Activated CD4-positive, alpha-beta T cell treated with anti-CD3 and anti-CD28 coated beads for 36 hours (primary cell): ENCODE measurements at regions not wholly inside any gene's neighbourhood (a gene's known extent, or its start where the extent isn't known, plus 50 kb on each side); places are given as distances from the start of the nearest gene placed in this dataset.
"Not testable (repeated sequence)": the region's sequence is repeated elsewhere in the genome, so short reads cannot be mapped to it uniquely, and the experiment has no call there.

ENCODE experiments used
- ATAC-seq: fragments of 200-7000 bp; cut with Tn5 transposase; one replicate; pipeline ENCODE4 v1.10.0; 2021; ENCODE audit warnings: mild to moderate bottlenecking, moderate library complexity
- CTCF ChIA-PET: fragments of 350-600 bp; sonication (Branson Sonifier 250); formaldehyde crosslinking; loops from one replicate; lab custom pipeline; 2021; ENCODE audit warnings: antibody characterized with exemption; lab: Charles Lee
- POLR2A ChIA-PET: fragments of 350-600 bp; sonication (Branson Sonifier 250); formaldehyde crosslinking; loops from one replicate; lab custom pipeline; 2021; ENCODE audit warnings: antibody characterized with exemption, inconsistent platforms; lab: Charles Lee
- DNase-seq: peaks from one replicate; pipeline ENCODE4 v3.0.0-alpha.2; 2020
- H3K27ac Mint-ChIP-seq: one replicate; pipeline ENCODE4 v1.8.0; 2021; ENCODE audit warnings: mixed read lengths
- H3K27me3 Mint-ChIP-seq: one replicate; pipeline ENCODE4 v1.8.0; 2021; ENCODE audit warnings: mixed read lengths
- H3K36me3 Mint-ChIP-seq: one replicate; pipeline ENCODE4 v1.8.0; 2021; ENCODE audit warnings: low read depth, mixed read lengths
- H3K4me1 Mint-ChIP-seq: one replicate; pipeline ENCODE4 v1.8.0; 2021; ENCODE audit warnings: mixed read lengths
- H3K4me3 Mint-ChIP-seq: one replicate; pipeline ENCODE4 v1.8.0; 2021; ENCODE audit warnings: mild to moderate bottlenecking, moderate library complexity, mixed read lengths
- H3K9me3 Mint-ChIP-seq: one replicate; pipeline ENCODE4 v1.8.0; 2021; ENCODE audit warnings: low read depth, mixed read lengths
- intact Hi-C, 2 experiments: fragments of 100-400 bp; cut with DNase I in 1 of 2; cut with micrococcal nuclease in 1 of 2; formaldehyde crosslinking; loops; one replicate each; pipeline versions ENCODE4 v1.14.2 to v1.15.1; 2022 to 2024; cut with DNase I, micrococcal nuclease

DNA sequence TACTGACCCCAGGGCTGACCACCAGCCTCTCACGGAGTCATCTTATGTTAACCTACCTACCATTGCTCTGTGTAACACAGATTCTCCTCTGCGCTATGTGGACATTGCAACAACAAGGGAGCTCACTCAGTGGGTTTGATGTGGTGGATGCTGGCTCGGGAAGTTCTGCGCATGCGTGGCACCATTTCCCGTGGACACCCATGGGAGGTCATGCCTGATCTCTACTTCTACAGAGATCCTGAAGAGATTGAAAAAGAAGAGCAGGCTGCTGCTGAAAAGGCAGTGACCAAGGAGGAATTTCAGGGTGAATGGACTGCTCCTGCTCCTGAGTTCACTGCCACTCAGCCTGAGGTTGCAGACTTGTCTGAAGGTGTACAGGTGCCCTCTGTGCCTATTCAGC is 102.4 kb upstream of the DUSP21 start:
- H3K4me1 Mint-ChIP-seq, H3K27me3 Mint-ChIP-seq, H3K4me3 Mint-ChIP-seq, POLR2A ChIA-PET, H3K27ac Mint-ChIP-seq, H3K9me3 Mint-ChIP-seq, intact Hi-C loops, H3K36me3 Mint-ChIP-seq, CTCF ChIA-PET, ATAC-seq, DNase-seq: not testable (repeated sequence)

- no peak overlapping the region for H3K27ac Mint-ChIP-seq
- no peaks in the 10 kb centered on the region for H3K36me3 Mint-ChIP-seq
- DNase-seq, result no peak
- H3K4me3 Mint-ChIP-seq, result no peak overlapping the region
- CTCF ChIA-PET, result no interaction called here
- H3K4me1 Mint-ChIP-seq, result no peaks in the 10 kb centered on the region
- no peaks in the 10 kb centered on the region for H3K27me3 Mint-ChIP-seq
- no peak for ATAC-seq
- H3K9me3 Mint-ChIP-seq, result no peaks in the 10 kb centered on the region
- POLR2A ChIA-PET, result no interaction called here
- intact Hi-C loops, result no loop called here
Observed at GRCh38 chrX:44735498-44735897, 108.3 kb upstream of the DUSP21 start.

- H3K27ac Mint-ChIP-seq, result no peak overlapping the region
- no peaks in the 10 kb centered on the region for H3K4me1 Mint-ChIP-seq
- H3K4me3 Mint-ChIP-seq, result no peak overlapping the region
- no peaks in the 10 kb centered on the region for H3K27me3 Mint-ChIP-seq
- ChIA-PET CTCF (no interaction called here), POLR2A (no interaction called here)
- no peaks in the 10 kb centered on the region for H3K9me3 Mint-ChIP-seq
- ATAC-seq (no peak), DNase-seq (no peak)
- intact Hi-C loops, result no loop called here
- H3K36me3 Mint-ChIP-seq, result no peaks in the 10 kb centered on the region
Observed at GRCh38 chrX:44733931-44734330, 109.9 kb upstream of the DUSP21 start.

DNA sequence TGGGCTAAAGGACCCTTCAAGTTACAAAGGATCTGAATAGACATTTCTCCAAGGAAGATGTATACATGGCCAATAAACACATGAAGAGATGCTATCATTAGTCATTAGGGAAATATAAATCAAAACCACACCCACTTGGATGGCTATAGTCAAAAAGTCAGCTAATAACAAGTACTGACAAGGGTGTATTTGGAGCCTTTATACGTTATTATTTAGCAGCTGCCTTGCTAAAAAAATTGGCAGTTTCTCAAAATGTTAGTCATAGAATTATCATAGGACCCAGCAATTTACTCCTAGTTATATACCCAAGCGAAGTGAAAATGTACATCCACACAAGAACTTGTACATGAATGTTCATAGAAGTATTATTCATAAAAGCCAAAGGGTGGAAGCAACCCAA is 112.7 kb upstream of the DUSP21 start:
- DNase-seq, result no peak
- ChIA-PET POLR2A (no interaction called here), CTCF (no interaction called here)
- intact Hi-C loops, result no loop called here
- H3K27me3 Mint-ChIP-seq, result no peaks in the 10 kb centered on the region
- ATAC-seq, result no peak
- H3K36me3 Mint-ChIP-seq, result no peaks in the 10 kb centered on the region
- H3K4me3 Mint-ChIP-seq, result no peak overlapping the region
- no peaks in the 10 kb centered on the region for H3K4me1 Mint-ChIP-seq
- no peak overlapping the region for H3K27ac Mint-ChIP-seq
- H3K9me3 Mint-ChIP-seq, result no peaks in the 10 kb centered on the region

GRCh38 chrX:44723426-44723825 is 120.4 kb upstream of the DUSP21 start:
- no peak overlapping the region for H3K27ac Mint-ChIP-seq
- H3K4me1 Mint-ChIP-seq, result no peaks in the 10 kb centered on the region
- no peaks in the 10 kb centered on the region for H3K27me3 Mint-ChIP-seq
- intact Hi-C loops, result no loop called here
- ATAC-seq (no peak), DNase-seq (no peak)
- ChIA-PET CTCF (no interaction called here), POLR2A (no interaction called here)
- H3K36me3 Mint-ChIP-seq, result no peaks in the 10 kb centered on the region
- H3K9me3 Mint-ChIP-seq, result no peaks in the 10 kb centered on the region
- no peak overlapping the region for H3K4me3 Mint-ChIP-seq

- DNase-seq (no peak), ATAC-seq (no peak)
- ChIA-PET CTCF (no interaction called here), POLR2A (no interaction called here)
- no peaks in the 10 kb centered on the region for H3K36me3 Mint-ChIP-seq
- no peak overlapping the region for H3K4me3 Mint-ChIP-seq
- H3K27ac Mint-ChIP-seq, result no peak overlapping the region
- no peaks in the 10 kb centered on the region for H3K4me1 Mint-ChIP-seq
- no peaks in the 10 kb centered on the region for H3K27me3 Mint-ChIP-seq
- no peaks in the 10 kb centered on the region for H3K9me3 Mint-ChIP-seq
- intact Hi-C loops, result no loop called here
Observed at GRCh38 chrX:44708470-44708869, 135.4 kb upstream of the DUSP21 start.

- DNase-seq (no peak), ATAC-seq (no peak)
- no peaks in the 10 kb centered on the region for H3K4me1 Mint-ChIP-seq
- no peak overlapping the region for H3K27ac Mint-ChIP-seq
- ChIA-PET CTCF (no interaction called here), POLR2A (no interaction called here)
- H3K36me3 Mint-ChIP-seq, result no peaks in the 10 kb centered on the region
- intact Hi-C loops, result no loop called here
- no peaks in the 10 kb centered on the region for H3K27me3 Mint-ChIP-seq
- H3K4me3 Mint-ChIP-seq, result no peak overlapping the region
- H3K9me3 Mint-ChIP-seq, result no peaks in the 10 kb centered on the region
Observed at GRCh38 chrX:44705817-44706551, 137.8 kb upstream of the DUSP21 start.

DNA sequence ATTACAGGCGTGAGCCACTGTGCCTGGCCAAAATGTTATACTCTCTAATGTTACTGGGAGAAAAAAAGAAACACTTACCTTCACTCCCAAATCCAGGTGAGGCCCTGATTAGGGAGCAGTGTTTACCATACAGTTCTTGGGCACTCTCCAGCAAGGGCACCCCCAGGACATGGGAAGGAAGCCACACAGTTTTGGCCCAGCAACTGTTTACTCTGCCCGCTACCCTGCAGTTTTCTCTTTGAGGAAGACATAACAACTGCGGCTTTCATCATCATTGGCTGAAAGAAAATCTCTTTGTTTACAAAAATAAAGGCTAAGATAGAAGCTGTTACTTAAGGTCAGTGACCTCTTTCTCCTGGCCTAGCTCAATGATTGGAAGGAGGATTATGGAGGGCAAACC is 145.5 kb upstream of the DUSP21 start:
- Mint-ChIP-seq H3K36me3 (no peaks in the 10 kb centered on the region), H3K27me3 (no peaks in the 10 kb centered on the region), H3K9me3 (no peaks in the 10 kb centered on the region), H3K4me1 (no peaks in the 10 kb centered on the region), H3K27ac (no peak overlapping the region), H3K4me3 (no peak overlapping the region)
- ATAC-seq (no peak), DNase-seq (no peak)
- ChIA-PET CTCF (no interaction called here), POLR2A (no interaction called here)
- intact Hi-C loops, result no loop called here

GRCh38 chrX:44693255-44693654 is 150.6 kb upstream of the DUSP21 start:
- no peak overlapping the region for H3K4me3 Mint-ChIP-seq
- no peaks in the 10 kb centered on the region for H3K36me3 Mint-ChIP-seq
- H3K9me3 Mint-ChIP-seq, result no peaks in the 10 kb centered on the region
- H3K27me3 Mint-ChIP-seq, result no peaks in the 10 kb centered on the region
- CTCF ChIA-PET, result no interaction called here
- POLR2A ChIA-PET, result no interaction called here
- DNase-seq, result no peak
- H3K4me1 Mint-ChIP-seq, result no peaks in the 10 kb centered on the region
- no peak for ATAC-seq
- no peak overlapping the region for H3K27ac Mint-ChIP-seq
- intact Hi-C loops, result no loop called here

DNA sequence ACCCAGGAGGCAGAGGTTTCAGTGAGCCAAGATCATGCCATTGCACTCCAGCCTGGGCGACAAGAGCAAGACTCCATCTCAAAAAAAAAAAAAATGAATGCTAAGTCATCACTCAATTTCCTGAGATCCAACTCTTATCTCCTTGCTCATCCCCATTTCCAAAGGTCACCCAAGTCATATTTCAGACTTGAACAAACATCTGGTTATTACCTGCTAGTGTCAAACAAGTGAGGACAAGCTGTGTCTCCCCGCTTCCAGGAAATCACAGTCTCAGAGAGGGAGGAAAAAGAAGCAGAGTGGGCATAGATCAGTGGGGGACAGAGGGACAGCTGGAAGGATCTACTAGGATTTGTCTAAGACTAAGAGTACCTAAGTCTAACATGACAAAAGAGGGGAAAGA is 147.5 kb upstream of the FUNDC1 start:
- Mint-ChIP-seq H3K4me1 (no peaks in the 10 kb centered on the region), H3K27ac (no peak overlapping the region), H3K9me3 (no peaks in the 10 kb centered on the region), H3K27me3 (no peaks in the 10 kb centered on the region), H3K4me3 (no peak overlapping the region), H3K36me3 (no peaks in the 10 kb centered on the region)
- intact Hi-C loops, result no loop called here
- ChIA-PET POLR2A (no interaction called here), CTCF (interaction anchor here (0.8 kb wide), 1 partner anchor 732 kb away, joined by 5 read pairs; no protein-coding TSS in a partner anchor)
- no peak for ATAC-seq
- DNase-seq, result no peak

- ChIA-PET CTCF (no interaction called here), POLR2A (no interaction called here)
- Mint-ChIP-seq H3K36me3 (no peaks in the 10 kb centered on the region), H3K4me1 (no peaks in the 10 kb centered on the region), H3K27ac (no peak overlapping the region), H3K4me3 (no peak overlapping the region), H3K27me3 (no peaks in the 10 kb centered on the region), H3K9me3 (no peaks in the 10 kb centered on the region)
- DNase-seq (no peak), ATAC-seq (no peak)
- intact Hi-C loops, result no loop called here
Observed at GRCh38 chrX:44675362-44676024, 132.8 kb upstream of the FUNDC1 start.

GRCh38 chrX:44674906-44675305 is 132.2 kb upstream of the FUNDC1 start:
- ChIA-PET POLR2A (no interaction called here), CTCF (no interaction called here)
- ATAC-seq (no peak), DNase-seq (no peak)
- intact Hi-C loops, result no loop called here
- Mint-ChIP-seq H3K36me3 (no peaks in the 10 kb centered on the region), H3K27ac (no peak overlapping the region), H3K4me1 (no peaks in the 10 kb centered on the region), H3K9me3 (no peaks in the 10 kb centered on the region), H3K27me3 (no peaks in the 10 kb centered on the region), H3K4me3 (no peak overlapping the region)
